ENCODE measurements at regions not wholly inside any gene's neighbourhood (a gene's known extent, or its start where the extent isn't known, plus 50 kb on each side); places are given as distances from the start of the nearest gene placed in this dataset.
"Not testable (repeated sequence)": the region's sequence is repeated elsewhere in the genome, so short reads cannot be mapped to it uniquely, and the experiment has no call there.

DNA sequence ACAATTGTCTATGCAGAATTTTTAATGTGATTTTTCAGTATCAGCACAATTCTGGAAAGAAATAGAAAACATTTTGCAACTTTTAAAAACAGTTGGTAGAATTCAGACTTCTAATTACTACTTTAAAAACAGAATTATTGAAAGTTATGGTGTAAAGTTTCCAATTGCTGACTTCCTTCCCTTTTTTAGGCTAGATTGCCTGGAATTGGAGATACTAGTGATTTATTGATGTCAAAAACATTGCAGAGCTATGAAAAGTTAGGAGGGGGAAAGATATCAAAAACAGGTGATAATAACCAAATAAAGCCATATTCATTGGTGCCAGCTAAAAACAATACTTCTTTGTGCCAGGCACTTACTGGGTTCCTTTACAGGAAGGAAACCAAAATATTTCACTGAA lies 485.5 kb downstream of the TMEM135 start:
- H3K36me3 ChIP-seq, result no peaks in the 10 kb centered on the region
- H3K9me3 ChIP-seq, result peaks cover 0 to 7% (median 0%) of the 10 kb centered on the region in 3 donors
- no peak overlapping the region for H3K4me3 ChIP-seq
- no peak overlapping the region for H3K27ac ChIP-seq
- no peak for TF ChIP-seq POLR2AphosphoS5 (IDR thresholded peaks at IDR 0.05)
- TF ChIP-seq EP300 (IDR thresholded peaks at IDR 0.05), result no peak
- TF ChIP-seq POLR2A (IDR thresholded peaks at IDR 0.05), result no peak
- TF ChIP-seq, protein P1, sequence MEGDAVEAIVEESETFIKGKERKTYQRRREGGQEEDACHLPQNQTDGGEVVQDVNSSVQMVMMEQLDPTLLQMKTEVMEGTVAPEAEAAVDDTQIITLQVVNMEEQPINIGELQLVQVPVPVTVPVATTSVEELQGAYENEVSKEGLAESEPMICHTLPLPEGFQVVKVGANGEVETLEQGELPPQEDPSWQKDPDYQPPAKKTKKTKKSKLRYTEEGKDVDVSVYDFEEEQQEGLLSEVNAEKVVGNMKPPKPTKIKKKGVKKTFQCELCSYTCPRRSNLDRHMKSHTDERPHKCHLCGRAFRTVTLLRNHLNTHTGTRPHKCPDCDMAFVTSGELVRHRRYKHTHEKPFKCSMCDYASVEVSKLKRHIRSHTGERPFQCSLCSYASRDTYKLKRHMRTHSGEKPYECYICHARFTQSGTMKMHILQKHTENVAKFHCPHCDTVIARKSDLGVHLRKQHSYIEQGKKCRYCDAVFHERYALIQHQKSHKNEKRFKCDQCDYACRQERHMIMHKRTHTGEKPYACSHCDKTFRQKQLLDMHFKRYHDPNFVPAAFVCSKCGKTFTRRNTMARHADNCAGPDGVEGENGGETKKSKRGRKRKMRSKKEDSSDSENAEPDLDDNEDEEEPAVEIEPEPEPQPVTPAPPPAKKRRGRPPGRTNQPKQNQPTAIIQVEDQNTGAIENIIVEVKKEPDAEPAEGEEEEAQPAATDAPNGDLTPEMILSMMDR (IDR thresholded peaks at IDR 0.05), result no peak
- no peak for ATAC-seq
- no peaks in the 10 kb centered on the region for H3K4me1 ChIP-seq
- no peaks in the 10 kb centered on the region for H3K27me3 ChIP-seq

DNA sequence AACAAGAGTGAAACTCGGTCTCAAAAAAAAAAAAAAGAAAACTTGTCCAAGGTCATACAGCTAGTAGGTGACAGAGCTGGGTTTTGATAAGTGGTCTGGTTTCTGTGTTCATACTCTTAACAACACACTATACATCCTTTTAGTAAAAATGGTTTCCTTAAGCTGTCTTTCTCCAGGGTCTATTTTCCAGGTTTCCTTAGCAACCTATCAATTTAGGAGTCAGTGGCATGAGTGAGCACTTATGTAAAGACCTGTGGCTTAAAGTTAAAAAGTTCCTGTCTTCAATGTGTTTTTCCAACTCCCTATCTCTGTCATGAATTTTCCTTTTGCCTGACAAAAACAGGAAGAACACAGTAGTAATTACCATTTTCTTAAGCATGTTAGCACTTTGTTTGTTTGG lies 480.5 kb downstream of the TMEM135 start:
- ATAC-seq, result no peak
- WGBS, 2 donors (ENCODE audit: low coverage in 1 of 2), result no CpG with 5 or more reads among the region's 1 CpG
- TF ChIP-seq, protein P1 (IDR thresholded peaks at IDR 0.05), result no peak
- no peak for TF ChIP-seq POLR2A (IDR thresholded peaks at IDR 0.05)
- no peak for TF ChIP-seq EP300 (IDR thresholded peaks at IDR 0.05)
- no peak for TF ChIP-seq POLR2AphosphoS5 (IDR thresholded peaks at IDR 0.05)
- H3K9me3 ChIP-seq, result no peaks in the 10 kb centered on the region
- H3K4me3 ChIP-seq, result no peak overlapping the region
- H3K27me3 ChIP-seq, result no peaks in the 10 kb centered on the region
- no peaks in the 10 kb centered on the region for H3K36me3 ChIP-seq
- H3K27ac ChIP-seq, result no peak overlapping the region
- H3K4me1 ChIP-seq, result no peaks in the 10 kb centered on the region

DNA sequence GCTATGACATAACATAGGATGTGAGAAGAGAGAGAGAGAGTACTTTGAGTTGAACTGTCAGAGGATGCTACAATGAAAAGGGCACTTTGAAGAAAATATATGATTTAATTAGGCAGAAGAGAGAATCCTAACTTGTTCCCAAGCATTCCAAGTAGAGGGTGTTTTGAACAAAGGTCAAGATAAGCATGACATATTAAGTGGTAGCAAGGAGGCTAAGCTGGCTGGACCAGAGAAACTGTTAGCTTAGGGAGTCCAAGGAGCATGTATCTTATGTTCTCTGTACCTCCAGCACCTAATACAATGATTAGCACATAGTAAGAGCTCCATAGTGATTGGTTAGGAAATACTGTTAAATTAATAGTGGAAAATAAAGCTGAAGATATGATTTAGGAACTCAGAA lies 479.6 kb downstream of the TMEM135 start:
- TF ChIP-seq, protein P1 (IDR thresholded peaks at IDR 0.05), result no peak
- TF ChIP-seq POLR2A (IDR thresholded peaks at IDR 0.05), result no peak
- TF ChIP-seq POLR2AphosphoS5 (IDR thresholded peaks at IDR 0.05), result no peak
- TF ChIP-seq EP300 (IDR thresholded peaks at IDR 0.05), result no peak
- no peaks in the 10 kb centered on the region for H3K4me1 ChIP-seq
- H3K9me3 ChIP-seq, result no peaks in the 10 kb centered on the region
- ATAC-seq, result no peak
- no peaks in the 10 kb centered on the region for H3K36me3 ChIP-seq
- no peak overlapping the region for H3K4me3 ChIP-seq
- no peak overlapping the region for H3K27ac ChIP-seq
- H3K27me3 ChIP-seq, result no peaks in the 10 kb centered on the region

DNA sequence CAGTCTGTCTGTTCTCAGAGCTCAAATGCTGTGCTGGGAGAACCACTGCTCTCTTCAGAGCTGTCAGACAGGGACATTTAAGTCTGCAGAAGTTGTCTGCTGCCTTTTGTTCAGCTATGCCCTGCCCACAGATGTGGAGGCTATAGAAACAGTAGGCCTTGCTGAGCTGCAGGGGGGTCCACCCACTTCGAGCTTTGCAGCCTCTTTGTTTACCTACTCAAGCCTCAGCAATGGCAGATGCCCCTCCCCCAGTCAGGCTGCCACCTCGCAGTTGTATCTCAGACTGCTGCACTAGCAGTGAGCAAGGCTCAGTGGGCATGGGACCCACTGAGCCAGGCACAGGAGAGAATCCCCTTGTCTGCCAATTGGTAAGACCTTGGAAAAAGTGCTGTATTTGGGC lies 470.0 kb downstream of the TMEM135 start:
- H3K27ac ChIP-seq, H3K36me3 ChIP-seq, ATAC-seq, H3K27me3 ChIP-seq, H3K9me3 ChIP-seq, H3K4me1 ChIP-seq, H3K4me3 ChIP-seq: not testable (repeated sequence)
- no CpG with 5 or more reads among the region's 2 CpGs for WGBS, 2 donors (ENCODE audit: low coverage in 1 of 2)

DNA sequence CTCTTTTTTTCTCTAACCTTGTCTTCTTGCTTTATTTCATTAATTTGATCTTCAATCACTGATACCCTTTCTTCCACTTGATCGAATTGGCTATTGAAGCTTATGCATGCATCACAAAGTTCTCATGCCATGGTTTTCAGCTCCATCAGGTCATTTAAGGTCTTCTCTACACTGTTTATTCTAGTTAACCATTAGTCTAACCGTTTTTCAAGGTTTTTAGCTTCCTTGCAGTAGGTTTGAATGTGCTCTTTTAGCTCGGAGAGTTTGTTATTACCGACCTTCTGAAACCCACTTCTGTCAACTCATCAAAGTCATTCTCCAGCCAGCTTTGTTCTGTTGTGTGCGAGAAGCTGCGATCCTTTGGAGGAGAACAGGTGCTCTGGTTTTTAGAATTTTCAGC lies 469.2 kb downstream of the TMEM135 start:
- H3K27ac ChIP-seq, H3K4me3 ChIP-seq, ATAC-seq, H3K36me3 ChIP-seq, H3K4me1 ChIP-seq, H3K9me3 ChIP-seq, H3K27me3 ChIP-seq: not testable (repeated sequence)
- 73 to 94% methylated on average over 3 to 6 of the region's 6 CpGs for WGBS, 2 donors (ENCODE audit: low coverage in 1 of 2)

DNA sequence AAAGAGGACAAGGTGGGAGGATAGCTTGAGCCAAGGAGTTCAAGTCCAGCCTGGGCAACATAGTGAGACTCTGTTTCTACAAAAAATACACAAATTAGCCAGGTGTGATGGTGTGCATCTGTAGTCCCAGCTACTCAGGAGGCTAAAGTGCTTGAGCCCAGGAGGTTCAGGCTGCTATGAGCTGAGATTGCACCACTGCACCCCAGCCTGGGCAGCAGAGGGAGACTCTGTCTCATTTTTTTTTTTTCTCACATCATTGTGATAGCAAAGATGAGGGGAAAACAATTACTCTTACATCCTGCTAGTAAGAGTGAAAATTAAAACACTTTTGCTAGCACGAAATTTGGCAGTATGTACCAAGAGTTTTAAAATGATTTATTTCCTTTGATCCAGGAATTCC lies 463.7 kb downstream of the TMEM135 start:
- no peaks in the 10 kb centered on the region for H3K27me3 ChIP-seq
- WGBS, 2 donors (ENCODE audit: low coverage in 1 of 2), result 50 to 57% methylated on average over 1 of the region's 1 CpG
- peaks cover 0 to 7% (median 0%) of the 10 kb centered on the region in 3 donors for H3K9me3 ChIP-seq
- no peak for ATAC-seq
- no peak for TF ChIP-seq POLR2AphosphoS5 (IDR thresholded peaks at IDR 0.05)
- TF ChIP-seq POLR2A (IDR thresholded peaks at IDR 0.05), result no peak
- TF ChIP-seq, protein P1 (IDR thresholded peaks at IDR 0.05), result no peak
- TF ChIP-seq EP300 (IDR thresholded peaks at IDR 0.05), result no peak
- H3K27ac ChIP-seq, result no peak overlapping the region
- no peaks in the 10 kb centered on the region for H3K4me1 ChIP-seq
- H3K36me3 ChIP-seq, result no peaks in the 10 kb centered on the region
- H3K4me3 ChIP-seq, result no peak overlapping the region

DNA sequence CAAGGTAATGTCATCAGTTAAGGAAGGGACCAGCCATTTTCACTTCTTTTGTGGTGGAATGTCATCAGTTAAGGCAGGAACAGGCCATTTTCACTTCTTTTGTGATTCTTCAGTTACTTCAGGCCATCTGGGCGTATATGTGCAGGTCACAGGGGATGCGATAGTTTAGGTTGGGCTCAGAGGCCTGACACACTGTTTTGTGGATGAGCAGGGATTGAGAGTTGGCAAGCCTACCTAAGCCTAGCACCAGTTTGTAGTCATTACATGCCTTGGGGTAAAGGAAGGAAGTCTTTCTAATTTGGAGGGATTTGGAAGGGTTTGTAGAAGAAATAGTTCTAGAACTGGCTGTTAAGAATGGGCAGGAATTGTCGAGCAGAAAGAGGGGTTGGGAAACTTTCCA lies 457.2 kb downstream of the TMEM135 start:
- not testable (repeated sequence) for H3K4me1 ChIP-seq, H3K9me3 ChIP-seq, H3K4me3 ChIP-seq, ATAC-seq, H3K27ac ChIP-seq, H3K36me3 ChIP-seq, H3K27me3 ChIP-seq
- 89 to 96% methylated on average over 3 of the region's 3 CpGs for WGBS, 2 donors (ENCODE audit: low coverage in 1 of 2)

DNA sequence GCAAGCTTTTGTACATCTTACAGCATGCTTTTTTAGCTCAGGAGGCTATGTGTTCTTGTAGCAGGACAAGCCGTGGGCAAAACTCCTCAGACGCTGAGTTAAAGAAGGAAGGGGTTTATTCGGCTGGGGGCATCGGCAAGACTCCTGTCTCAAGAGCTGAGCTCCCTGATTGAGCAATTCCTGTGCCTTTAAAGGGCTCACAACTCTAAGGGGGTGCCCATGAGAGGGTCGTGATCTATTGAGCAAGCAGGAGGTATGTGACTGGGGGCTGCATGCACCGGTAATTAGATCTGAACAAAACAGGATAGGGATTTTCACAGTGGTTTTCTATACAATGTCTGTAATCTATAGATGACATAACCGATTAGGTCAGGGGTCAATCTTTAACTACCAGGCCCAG lies 456.3 kb downstream of the TMEM135 start:
- H3K9me3 ChIP-seq, H3K27me3 ChIP-seq, ATAC-seq, H3K36me3 ChIP-seq, H3K27ac ChIP-seq, H3K4me3 ChIP-seq, H3K4me1 ChIP-seq: not testable (repeated sequence)
- whole genome bisulfite sequencing, 2 donors (ENCODE audit: low coverage in 1 of 2), result 62 to 78% methylated on average over 3 to 6 of the region's 7 CpGs

All from gastroesophageal sphincter (tissue), 4 donors.